8988T (cell line): ENCODE measurements at regions not wholly inside any gene's neighbourhood (a gene's known extent, or its start where the extent isn't known, plus 50 kb on each side); places are given as distances from the start of the nearest gene placed in this dataset.

Experiments used
- DNase-seq: peaks from one replicate; pipeline ENCODE4 v3.0.0; 2011

DNA sequence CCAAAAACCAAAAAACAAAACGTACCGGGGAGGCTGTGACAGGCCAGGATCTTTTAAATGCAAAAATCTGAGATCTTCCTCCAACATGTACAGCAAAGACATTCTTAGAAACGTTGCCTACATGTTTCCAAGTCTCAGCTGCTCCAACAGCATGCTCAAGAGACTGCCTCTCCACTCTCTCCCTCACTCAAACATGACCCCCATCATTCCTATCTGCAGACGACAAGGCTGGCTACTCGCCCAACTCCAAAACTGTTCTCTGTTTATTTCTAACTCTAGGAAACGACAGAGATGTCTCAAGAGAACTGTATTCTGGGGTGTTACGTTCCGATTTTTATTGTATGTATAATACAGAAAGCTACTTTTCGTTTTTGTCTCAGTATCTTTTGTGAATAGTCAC lies 57.5 kb upstream of the TMCC3 start:
- no peak for DNase-seq

DNA sequence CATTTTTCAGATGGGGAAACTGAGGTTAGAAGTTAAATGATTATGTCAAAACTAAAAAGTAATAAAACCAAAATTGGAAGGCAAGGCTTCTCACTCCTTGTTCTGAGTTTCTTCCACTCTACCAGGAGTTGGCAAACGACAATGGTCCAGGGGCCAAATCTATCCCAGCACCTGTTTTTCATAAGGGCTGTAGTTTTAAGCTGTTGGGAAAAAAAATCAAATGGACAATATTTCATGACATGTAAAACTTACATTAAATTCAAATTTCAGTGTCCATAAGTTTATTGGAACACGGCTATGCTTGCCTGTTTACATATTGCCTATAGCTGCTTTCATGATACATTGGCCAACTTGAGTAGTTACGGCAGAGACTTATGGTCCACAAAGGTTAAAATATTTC lies 56.7 kb upstream of the TMCC3 start:
- DNase-seq: no peak

DNA sequence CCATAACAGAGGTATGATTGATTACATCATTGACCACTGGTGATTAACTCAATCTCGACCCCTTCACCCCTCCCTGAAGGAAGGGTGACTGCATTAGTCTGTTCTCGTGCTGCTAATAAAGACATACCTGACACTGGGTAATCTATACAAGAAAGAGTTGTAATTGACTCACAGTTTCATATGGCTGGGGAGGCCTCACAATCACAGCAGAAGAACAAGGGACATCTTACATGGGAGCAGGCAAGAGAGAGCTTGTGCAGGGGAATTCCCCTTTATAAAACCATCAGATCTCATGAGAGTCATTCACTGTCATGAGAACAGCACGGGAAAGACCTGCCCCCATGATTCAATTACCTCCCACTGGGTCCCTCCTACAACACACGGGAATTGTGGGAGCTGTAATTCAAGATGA lies 55.9 kb upstream of the TMCC3 start:
- DNase-seq: no peak

DNA sequence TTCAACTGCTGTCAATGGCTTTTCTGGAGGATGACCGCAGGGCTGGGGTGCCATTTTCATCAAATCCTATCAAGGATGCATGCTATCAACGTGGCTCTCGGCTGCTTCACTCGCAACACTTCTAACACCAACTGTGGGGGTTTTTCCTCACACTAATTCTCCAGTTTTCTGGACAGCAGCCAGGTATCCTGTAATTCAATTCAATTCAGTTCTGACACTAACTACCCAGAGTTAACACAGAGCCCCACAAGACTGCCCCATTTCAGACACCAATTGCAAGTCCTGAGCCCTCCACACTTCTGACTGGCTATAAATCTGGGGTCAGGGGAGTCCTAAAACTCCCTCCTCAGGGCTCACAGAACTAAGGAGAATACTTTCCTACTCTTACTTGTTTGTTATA lies 55.3 kb upstream of the TMCC3 start:
- no peak for DNase-seq

DNA sequence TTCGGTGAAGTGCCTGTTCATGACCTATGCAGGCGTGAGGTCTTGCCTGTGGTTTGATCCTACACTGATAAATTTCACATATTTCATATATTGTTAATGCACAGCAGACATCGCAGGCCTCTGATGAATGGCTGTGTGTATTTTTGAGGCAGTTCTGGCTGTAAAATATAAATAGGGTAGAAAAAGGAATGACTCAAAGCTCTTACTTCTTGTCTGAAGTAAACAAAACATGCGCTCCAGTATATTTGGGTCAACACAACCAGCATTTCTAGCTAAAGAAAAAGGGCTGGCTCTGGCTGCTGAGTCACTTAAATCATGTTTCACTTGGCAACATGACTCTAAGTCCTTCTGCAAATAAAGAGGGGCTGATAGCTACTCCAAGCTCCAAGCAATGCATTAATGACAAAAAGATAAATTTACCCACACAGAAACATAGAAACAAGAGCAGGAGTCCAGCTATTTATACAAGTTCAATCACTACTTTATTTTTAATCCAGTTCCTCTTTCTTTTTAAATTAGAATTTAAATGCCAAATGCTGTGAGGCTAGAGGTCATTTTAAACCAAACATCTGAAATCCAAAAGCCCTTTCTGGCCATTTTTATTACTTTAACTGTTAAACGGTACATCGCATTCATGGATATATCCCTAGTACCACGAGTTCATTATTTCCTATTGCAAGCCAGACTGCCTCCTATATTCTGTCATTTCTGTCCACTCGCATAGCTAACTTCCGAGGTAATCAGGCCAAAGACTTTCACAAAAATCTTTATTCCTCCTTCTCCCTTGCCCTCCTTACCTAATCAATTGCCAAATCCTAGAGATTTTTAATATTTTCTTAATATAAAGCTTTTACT lies 54.3 kb upstream of the TMCC3 start:
- DNase-seq: no peak

DNA sequence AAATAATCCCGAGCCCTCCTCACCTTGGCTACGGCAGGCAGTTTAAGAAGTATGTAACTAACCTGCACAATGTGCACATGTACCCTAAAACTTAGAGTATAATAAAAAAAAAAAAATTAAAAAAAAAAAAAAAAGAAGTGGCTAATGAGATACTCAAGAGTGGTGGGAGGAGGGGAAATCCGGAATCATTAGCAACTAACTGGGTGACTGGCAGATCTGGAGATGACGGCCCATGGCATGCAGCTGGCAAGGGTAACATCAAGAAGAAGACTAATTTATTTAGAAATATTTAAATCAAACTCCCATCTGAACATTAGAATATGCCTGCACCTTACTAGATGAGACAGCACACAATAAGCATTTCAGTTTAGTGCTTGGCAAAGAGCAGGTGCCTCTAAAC lies 52.3 kb upstream of the TMCC3 start:
- no peak for DNase-seq

DNA sequence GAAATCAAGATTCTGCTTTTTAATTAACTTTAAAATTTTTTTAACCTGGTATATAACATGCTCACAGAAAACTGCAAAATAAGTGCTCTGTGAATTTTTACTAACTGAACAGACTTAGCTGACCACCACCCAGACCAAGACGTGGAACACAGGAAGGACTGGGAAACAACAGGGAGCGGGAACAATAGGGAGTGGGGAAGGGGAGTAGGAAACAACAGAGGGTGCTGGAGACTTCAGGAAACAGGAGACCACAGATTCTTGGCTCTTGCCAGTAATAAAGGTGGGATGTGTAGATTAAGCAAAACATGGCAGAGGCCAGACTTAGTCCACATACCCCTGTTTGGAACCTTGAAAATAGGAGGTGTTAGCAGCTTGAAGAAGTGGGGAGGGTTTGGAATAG lies 51.4 kb upstream of the TMCC3 start:
- no peak for DNase-seq

DNA sequence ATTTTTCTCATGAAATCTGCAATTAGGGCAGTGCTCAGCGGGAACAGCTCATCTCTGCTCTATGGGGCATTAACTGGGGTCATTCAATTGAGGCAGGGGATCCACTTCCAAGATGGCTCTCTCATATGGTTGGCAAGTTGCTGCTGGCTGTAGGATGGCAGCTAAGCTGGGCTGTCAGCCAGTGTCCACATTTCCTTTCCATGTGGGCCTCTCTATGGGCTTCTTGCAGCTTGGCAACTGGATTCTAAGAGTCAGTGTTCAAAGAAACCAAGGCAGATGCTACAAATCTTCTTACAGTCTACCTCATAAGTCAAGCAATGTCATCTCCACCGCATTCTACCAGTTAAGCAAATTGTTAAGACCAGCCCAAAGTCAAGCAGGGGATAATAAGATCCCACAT lies 50.3 kb upstream of the TMCC3 start:
- no peak for DNase-seq
